ENCODE measurements at regions not wholly inside any gene's neighbourhood (a gene's known extent, or its start where the extent isn't known, plus 50 kb on each side); places are given as distances from the start of the nearest gene placed in this dataset.

GRCh38 chr9:85182383-85182782 is 512.9 kb downstream of the NTRK2 start:
- Histone ChIP-seq H3K27ac (ENCODE audit: control insufficient read depth, insufficient read depth, low read length) (no peak overlapping the region), H4K20me1 (ENCODE audit: control insufficient read depth, extremely low read depth, insufficient read depth, low read length) (no peaks in the 10 kb centered on the region), H3K79me2 (ENCODE audit: control insufficient read depth, insufficient read depth, low read length) (no peaks in the 10 kb centered on the region), H3K27me3 (ENCODE audit: control insufficient read depth, extremely low read depth, insufficient read depth, low read length) (no peaks in the 10 kb centered on the region), H3K9me1 (ENCODE audit: control insufficient read depth, extremely low read depth, insufficient read depth, low read length) (no peaks in the 10 kb centered on the region), H3K36me3 (ENCODE audit: control insufficient read depth in 2 of 2, extremely low read depth in 1 of 2, insufficient read depth in 2 of 2, low read length in 2 of 2) (no peaks in the 10 kb centered on the region), H3K9me3 (ENCODE audit: control insufficient read depth, low read depth, low read length) (no peaks in the 10 kb centered on the region), H2AFZ (ENCODE audit: control insufficient read depth, low read length) (no peak overlapping the region), H3K4me1 (ENCODE audit: control insufficient read depth, extremely low read depth, insufficient read depth, low read length) (peaks cover 53% of the 10 kb centered on the region), H3K4me3 (ENCODE audit: control insufficient read depth in 2 of 3, extremely low read depth in 1 of 3, insufficient read depth in 2 of 3, low read depth in 1 of 3, low read length in 3 of 3) (no peak overlapping the region), H3K9ac (ENCODE audit: control insufficient read depth, extremely low read depth, insufficient read depth, low read length) (no peak overlapping the region), H3K4me2 (ENCODE audit: control insufficient read depth, extremely low read depth, insufficient read depth, low read depth, low read length) (peak overlapping the region; percentile 16)
- TF ChIP-seq CTCF (optimal IDR thresholded peaks at IDR 0.05 in 1 of 3, IDR thresholded peaks at IDR 0.05 in 1 of 3, conservative IDR thresholded peaks at IDR 0.05 in 1 of 3; ENCODE audit: extremely low read depth in 1 of 3, insufficient read depth in 2 of 3, low read length in 3 of 3) (no peak), EZH2 (IDR thresholded peaks at IDR 0.05; ENCODE audit: low read length) (no peak)
- peak; percentile 59 for FAIRE-seq
- dilution Hi-C loops (cut with MboI; ENCODE audit: extremely low pct_ligation_motif_present, low sequenced_read_pairs): no loop called here
- DNase-seq (ENCODE audit: low read depth, low spot score): no peak

- H2AFZ ChIP-seq (ENCODE audit: control insufficient read depth, low read length): no peak overlapping the region
- no peaks in the 10 kb centered on the region for H3K79me2 ChIP-seq (ENCODE audit: control insufficient read depth, insufficient read depth, low read length)
- dilution Hi-C loops (cut with MboI; ENCODE audit: extremely low pct_ligation_motif_present, low sequenced_read_pairs): no loop called here
- no peak overlapping the region for H3K27ac ChIP-seq (ENCODE audit: control insufficient read depth, insufficient read depth, low read length)
- H3K9me3 ChIP-seq (ENCODE audit: control insufficient read depth, low read depth, low read length): no peaks in the 10 kb centered on the region
- H3K9ac ChIP-seq (ENCODE audit: control insufficient read depth, extremely low read depth, insufficient read depth, low read length): no peak overlapping the region
- no peaks in the 10 kb centered on the region for H4K20me1 ChIP-seq (ENCODE audit: control insufficient read depth, extremely low read depth, insufficient read depth, low read length)
- H3K36me3 ChIP-seq (ENCODE audit: control insufficient read depth in 2 of 2, extremely low read depth in 1 of 2, insufficient read depth in 2 of 2, low read length in 2 of 2): no peaks in the 10 kb centered on the region
- no peaks in the 10 kb centered on the region for H3K9me1 ChIP-seq (ENCODE audit: control insufficient read depth, extremely low read depth, insufficient read depth, low read length)
- peak overlapping the region; percentile 1 for H3K4me2 ChIP-seq (ENCODE audit: control insufficient read depth, extremely low read depth, insufficient read depth, low read depth, low read length)
- DNase-seq (ENCODE audit: low read depth, low spot score): peak; percentile 65
- no peaks in the 10 kb centered on the region for H3K27me3 ChIP-seq (ENCODE audit: control insufficient read depth, extremely low read depth, insufficient read depth, low read length)
- no peak overlapping the region for H3K4me3 ChIP-seq (ENCODE audit: control insufficient read depth in 2 of 3, extremely low read depth in 1 of 3, insufficient read depth in 2 of 3, low read depth in 1 of 3, low read length in 3 of 3)
- H3K4me1 ChIP-seq (ENCODE audit: control insufficient read depth, extremely low read depth, insufficient read depth, low read length): peaks cover 48% of the 10 kb centered on the region
- FAIRE-seq: peak; percentile 99
- TF ChIP-seq CTCF (optimal IDR thresholded peaks at IDR 0.05 in 1 of 3, IDR thresholded peaks at IDR 0.05 in 1 of 3, conservative IDR thresholded peaks at IDR 0.05 in 1 of 3; ENCODE audit: extremely low read depth in 1 of 3, insufficient read depth in 2 of 3, low read length in 3 of 3): peak in 1 of 3 experiments; percentile 23
- TF ChIP-seq EZH2 (IDR thresholded peaks at IDR 0.05; ENCODE audit: low read length): no peak
Observed at GRCh38 chr9:85178474-85178873, 508.9 kb downstream of the NTRK2 start.
